ENCODE measurements at regions not wholly inside any gene's neighbourhood (a gene's known extent, or its start where the extent isn't known, plus 50 kb on each side); places are given as distances from the start of the nearest gene placed in this dataset.
"Not testable (repeated sequence)": the region's sequence is repeated elsewhere in the genome, so short reads cannot be mapped to it uniquely, and the experiment has no call there.

DNA sequence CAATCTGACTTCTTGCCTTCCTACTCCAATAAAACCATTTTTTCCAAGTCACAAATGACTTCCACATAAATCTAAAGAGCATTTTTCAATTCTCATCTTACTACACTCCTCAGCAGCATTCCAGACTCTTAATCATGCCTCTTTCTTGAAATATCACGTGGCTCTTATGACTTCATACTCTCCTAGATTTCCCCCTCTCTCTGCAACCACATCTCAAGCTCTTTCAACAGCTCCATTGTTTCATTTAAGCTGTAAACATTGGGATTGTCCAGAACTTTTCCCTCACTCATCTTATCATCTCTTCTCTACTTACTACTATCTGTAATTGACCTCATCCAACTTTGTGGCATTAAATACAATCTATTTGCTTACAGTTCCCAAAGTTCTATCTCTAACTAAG is 170.6 kb upstream of the POMZP3 start:
- TF ChIP-seq, protein P1, sequence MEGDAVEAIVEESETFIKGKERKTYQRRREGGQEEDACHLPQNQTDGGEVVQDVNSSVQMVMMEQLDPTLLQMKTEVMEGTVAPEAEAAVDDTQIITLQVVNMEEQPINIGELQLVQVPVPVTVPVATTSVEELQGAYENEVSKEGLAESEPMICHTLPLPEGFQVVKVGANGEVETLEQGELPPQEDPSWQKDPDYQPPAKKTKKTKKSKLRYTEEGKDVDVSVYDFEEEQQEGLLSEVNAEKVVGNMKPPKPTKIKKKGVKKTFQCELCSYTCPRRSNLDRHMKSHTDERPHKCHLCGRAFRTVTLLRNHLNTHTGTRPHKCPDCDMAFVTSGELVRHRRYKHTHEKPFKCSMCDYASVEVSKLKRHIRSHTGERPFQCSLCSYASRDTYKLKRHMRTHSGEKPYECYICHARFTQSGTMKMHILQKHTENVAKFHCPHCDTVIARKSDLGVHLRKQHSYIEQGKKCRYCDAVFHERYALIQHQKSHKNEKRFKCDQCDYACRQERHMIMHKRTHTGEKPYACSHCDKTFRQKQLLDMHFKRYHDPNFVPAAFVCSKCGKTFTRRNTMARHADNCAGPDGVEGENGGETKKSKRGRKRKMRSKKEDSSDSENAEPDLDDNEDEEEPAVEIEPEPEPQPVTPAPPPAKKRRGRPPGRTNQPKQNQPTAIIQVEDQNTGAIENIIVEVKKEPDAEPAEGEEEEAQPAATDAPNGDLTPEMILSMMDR (conservative IDR thresholded peaks at IDR 0.05; ENCODE audit: low read depth, low read length) = not testable (repeated sequence)
- TF ChIP-seq SMC3 (IDR thresholded peaks at IDR 0.05; ENCODE audit: low read depth, low read length); BHLHE40 (IDR thresholded peaks at IDR 0.05; ENCODE audit: low read depth, low read length); POLR2A (IDR thresholded peaks at IDR 0.05; ENCODE audit: low read depth, low read length); CEBPB (IDR thresholded peaks at IDR 0.05; ENCODE audit: low read depth, low read length); MAFK (IDR thresholded peaks at IDR 0.05; ENCODE audit: low read depth, low read length); RFX5 (IDR thresholded peaks at IDR 0.05; ENCODE audit: low read depth, low read length); MAZ (IDR thresholded peaks at IDR 0.05; ENCODE audit: borderline replicate concordance, low read depth, low read length): not testable (repeated sequence)
- TF ChIP-seq, protein P2, sequence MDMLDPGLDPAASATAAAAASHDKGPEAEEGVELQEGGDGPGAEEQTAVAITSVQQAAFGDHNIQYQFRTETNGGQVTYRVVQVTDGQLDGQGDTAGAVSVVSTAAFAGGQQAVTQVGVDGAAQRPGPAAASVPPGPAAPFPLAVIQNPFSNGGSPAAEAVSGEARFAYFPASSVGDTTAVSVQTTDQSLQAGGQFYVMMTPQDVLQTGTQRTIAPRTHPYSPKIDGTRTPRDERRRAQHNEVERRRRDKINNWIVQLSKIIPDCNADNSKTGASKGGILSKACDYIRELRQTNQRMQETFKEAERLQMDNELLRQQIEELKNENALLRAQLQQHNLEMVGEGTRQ (IDR thresholded peaks at IDR 0.05; ENCODE audit: low read depth, low read length) = not testable (repeated sequence)

All from IMR-90 (cell line).